ENCODE measurements at regions not wholly inside any gene's neighbourhood (a gene's known extent, or its start where the extent isn't known, plus 50 kb on each side); places are given as distances from the start of the nearest gene placed in this dataset.
"Not testable (repeated sequence)": the region's sequence is repeated elsewhere in the genome, so short reads cannot be mapped to it uniquely, and the experiment has no call there.

DNA sequence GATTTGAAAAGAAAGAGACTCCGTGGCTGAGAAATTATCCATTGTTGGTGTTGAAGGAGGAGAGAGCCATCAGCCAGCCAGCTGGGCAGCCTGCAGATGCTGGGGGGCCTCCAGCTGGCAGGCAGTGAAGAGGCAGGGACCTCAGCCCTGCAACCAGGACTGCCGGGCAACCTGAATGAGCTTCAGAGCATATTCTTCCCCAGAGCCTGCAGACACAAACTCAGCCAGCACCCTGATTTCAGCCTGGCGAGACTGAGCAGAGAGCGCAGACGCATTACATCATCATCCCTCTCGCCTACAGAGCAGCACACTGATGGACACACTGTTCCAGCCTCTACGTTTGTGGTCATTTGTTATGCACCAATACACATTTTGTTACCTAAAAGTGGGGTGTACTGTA lies 150.7 kb upstream of the RAB6C start:
- no peaks in the 10 kb centered on the region for H3K79me2 ChIP-seq (ENCODE audit: low read length)
- no peak overlapping the region for H3K4me2 ChIP-seq (ENCODE audit: low read depth, low read length, poor library complexity, severe bottlenecking)
- H3K36me3 ChIP-seq (ENCODE audit: insufficient read depth, low read length), result no peaks in the 10 kb centered on the region; the same call in 1 of the 2 replicates
- H3K4me3 ChIP-seq (ENCODE audit: low read length), result no peak overlapping the region
- H3K9me3 ChIP-seq (ENCODE audit: low read length), result no peaks in the 10 kb centered on the region; the same call in 1 of the 2 replicates
- no peak overlapping the region for H3K27ac ChIP-seq (ENCODE audit: low read length)
- DNase-seq, result no peak
- no peak overlapping the region for H2AFZ ChIP-seq (ENCODE audit: low read length)
- no peaks in the 10 kb centered on the region for H3K27me3 ChIP-seq (ENCODE audit: low read length)
- no peaks in the 10 kb centered on the region for H3K9me2 ChIP-seq (replicated peaks; ENCODE audit: insufficient read depth, low read length)
- no peaks in the 10 kb centered on the region for H3K4me1 ChIP-seq (ENCODE audit: low read length)
- no peaks in the 10 kb centered on the region for H4K20me1 ChIP-seq (ENCODE audit: insufficient read depth, low read depth, low read length)
- no peak overlapping the region for H3K9ac ChIP-seq (ENCODE audit: low read length)

DNA sequence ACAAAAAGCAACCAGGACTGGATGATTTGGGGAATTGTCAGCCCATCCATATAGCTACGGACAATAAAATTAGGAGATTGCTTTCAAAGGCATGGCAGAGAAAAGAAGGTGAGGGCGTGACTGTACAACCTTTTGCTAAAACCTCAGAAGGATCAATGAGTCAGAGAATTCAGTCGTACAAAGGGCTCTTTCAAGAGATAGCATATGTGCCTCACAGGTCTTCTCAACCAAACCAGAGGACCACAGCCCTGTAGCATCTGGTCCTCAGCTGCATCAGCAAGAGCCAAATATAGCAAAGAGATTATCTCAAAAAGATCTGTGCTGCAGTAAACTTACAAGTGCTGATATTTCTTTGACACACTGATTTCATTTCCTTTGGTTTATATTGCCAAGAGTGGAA lies 149.9 kb upstream of the RAB6C start:
- no peak overlapping the region for H3K4me2 ChIP-seq (ENCODE audit: low read depth, low read length, poor library complexity, severe bottlenecking)
- H3K27ac ChIP-seq (ENCODE audit: low read length), result no peak overlapping the region
- no peak for DNase-seq
- no peaks in the 10 kb centered on the region for H3K27me3 ChIP-seq (ENCODE audit: low read length)
- no peaks in the 10 kb centered on the region; the same call in 1 of the 2 replicates for H3K36me3 ChIP-seq (ENCODE audit: insufficient read depth, low read length)
- H2AFZ ChIP-seq (ENCODE audit: low read length), result no peak overlapping the region
- H3K9ac ChIP-seq (ENCODE audit: low read length), result no peak overlapping the region
- H3K9me2 ChIP-seq (replicated peaks; ENCODE audit: insufficient read depth, low read length), result no peaks in the 10 kb centered on the region
- H3K4me1 ChIP-seq (ENCODE audit: low read length), result no peaks in the 10 kb centered on the region
- no peaks in the 10 kb centered on the region; the same call in 1 of the 2 replicates for H3K9me3 ChIP-seq (ENCODE audit: low read length)
- no peaks in the 10 kb centered on the region for H3K79me2 ChIP-seq (ENCODE audit: low read length)
- no peak overlapping the region for H3K4me3 ChIP-seq (ENCODE audit: low read length)
- H4K20me1 ChIP-seq (ENCODE audit: insufficient read depth, low read depth, low read length), result no peaks in the 10 kb centered on the region

DNA sequence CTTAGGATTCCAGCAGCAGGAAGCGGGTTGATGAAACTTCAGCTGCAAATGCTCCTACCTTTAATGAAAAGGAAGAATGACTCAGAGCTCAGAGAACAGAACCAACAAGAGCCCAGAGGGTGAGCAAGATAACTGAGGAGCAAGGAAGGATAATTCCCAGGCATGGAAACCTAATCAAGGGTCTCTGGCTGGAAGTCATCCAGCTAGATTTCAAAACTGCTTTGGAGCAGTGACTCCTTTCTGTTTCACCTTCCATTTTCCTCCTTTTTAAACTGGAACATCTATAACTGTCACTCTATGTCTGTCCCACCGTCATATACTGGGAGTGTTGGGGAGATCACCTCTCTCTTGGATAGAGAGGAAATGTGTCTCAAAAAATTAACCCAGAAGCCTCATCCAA lies 148.4 kb upstream of the RAB6C start:
- no peaks in the 10 kb centered on the region for H3K79me2 ChIP-seq (ENCODE audit: low read length)
- DNase-seq, result no peak
- no peaks in the 10 kb centered on the region for H3K9me2 ChIP-seq (replicated peaks; ENCODE audit: insufficient read depth, low read length)
- H3K27ac ChIP-seq (ENCODE audit: low read length), result no peak overlapping the region
- H3K4me3 ChIP-seq (ENCODE audit: low read length), result no peak overlapping the region
- H2AFZ ChIP-seq (ENCODE audit: low read length), result no peak overlapping the region
- H3K4me2 ChIP-seq (ENCODE audit: low read depth, low read length, poor library complexity, severe bottlenecking), result no peak overlapping the region
- H3K27me3 ChIP-seq (ENCODE audit: low read length), result no peaks in the 10 kb centered on the region
- H4K20me1 ChIP-seq (ENCODE audit: insufficient read depth, low read depth, low read length), result no peaks in the 10 kb centered on the region
- H3K4me1 ChIP-seq (ENCODE audit: low read length), result no peaks in the 10 kb centered on the region
- H3K9ac ChIP-seq (ENCODE audit: low read length), result no peak overlapping the region
- no peaks in the 10 kb centered on the region; the same call in 1 of the 2 replicates for H3K36me3 ChIP-seq (ENCODE audit: insufficient read depth, low read length)
- H3K9me3 ChIP-seq (ENCODE audit: low read length), result no peaks in the 10 kb centered on the region; the same call in 1 of the 2 replicates

DNA sequence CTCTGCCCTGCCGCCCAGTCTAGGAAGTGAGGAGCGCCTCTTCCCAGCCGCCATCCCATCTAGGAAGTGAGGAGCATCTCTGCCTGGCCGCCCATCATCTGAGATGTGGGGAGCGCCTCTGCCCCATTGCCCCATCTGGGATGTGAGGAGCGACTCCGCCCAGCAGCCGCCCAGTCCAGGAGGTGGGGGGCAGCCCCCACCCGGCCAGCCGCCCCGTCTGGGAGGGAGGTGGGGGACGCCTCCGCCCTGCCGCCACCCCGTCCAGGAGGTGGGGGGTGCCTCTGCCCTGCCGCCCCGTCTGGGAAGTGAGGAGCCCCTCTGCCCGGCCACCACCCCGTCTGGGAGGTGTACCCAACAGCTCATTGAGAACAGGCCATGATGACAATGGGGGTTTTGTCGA lies 146.0 kb upstream of the RAB6C start:
- not testable (repeated sequence) for H3K27me3 ChIP-seq (ENCODE audit: low read length); H3K27ac ChIP-seq (ENCODE audit: low read length); H3K4me1 ChIP-seq (ENCODE audit: low read length); H3K9ac ChIP-seq (ENCODE audit: low read length); H3K9me3 ChIP-seq (ENCODE audit: low read length); H3K79me2 ChIP-seq (ENCODE audit: low read length); H3K4me2 ChIP-seq (ENCODE audit: low read depth, low read length, poor library complexity, severe bottlenecking); H3K36me3 ChIP-seq (ENCODE audit: insufficient read depth, low read length); H4K20me1 ChIP-seq (ENCODE audit: insufficient read depth, low read depth, low read length); H3K9me2 ChIP-seq (replicated peaks; ENCODE audit: insufficient read depth, low read length); H3K4me3 ChIP-seq (ENCODE audit: low read length); DNase-seq; H2AFZ ChIP-seq (ENCODE audit: low read length)

DNA sequence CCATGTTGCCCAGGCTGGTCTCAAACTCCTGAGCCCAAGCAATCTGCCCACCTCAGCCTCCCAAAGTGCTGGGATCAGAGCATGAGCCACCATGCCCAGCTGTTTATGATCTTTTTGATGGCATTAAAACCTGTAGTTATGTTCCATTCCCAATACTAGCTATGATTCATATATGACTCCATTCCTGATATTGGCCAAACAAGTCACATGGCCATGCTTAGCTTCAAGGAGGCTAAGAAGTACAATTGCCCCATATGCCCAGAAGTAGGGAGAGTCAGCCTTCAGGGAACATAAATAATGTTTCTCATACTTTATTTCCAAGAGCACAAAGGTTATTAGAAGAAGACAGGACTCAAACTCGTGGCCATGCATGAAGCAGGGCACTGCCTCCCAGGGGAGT lies 132.4 kb upstream of the RAB6C start:
- DNase-seq, result no peak
- no peak overlapping the region for H2AFZ ChIP-seq (ENCODE audit: low read length)
- H3K4me1 ChIP-seq (ENCODE audit: low read length), result no peaks in the 10 kb centered on the region
- H3K79me2 ChIP-seq (ENCODE audit: low read length), result no peaks in the 10 kb centered on the region
- no peak overlapping the region for H3K9ac ChIP-seq (ENCODE audit: low read length)
- H3K27ac ChIP-seq (ENCODE audit: low read length), result no peak overlapping the region
- no peaks in the 10 kb centered on the region for H4K20me1 ChIP-seq (ENCODE audit: insufficient read depth, low read depth, low read length)
- no peaks in the 10 kb centered on the region for H3K9me2 ChIP-seq (replicated peaks; ENCODE audit: insufficient read depth, low read length)
- no peak overlapping the region for H3K4me3 ChIP-seq (ENCODE audit: low read length)
- 0 out of 2 replicates have a peak, but pooled peaks cover 3% of the 10 kb centered on the region for H3K27me3 ChIP-seq (ENCODE audit: low read length)
- no peaks in the 10 kb centered on the region for H3K36me3 ChIP-seq (ENCODE audit: insufficient read depth, low read length)
- H3K9me3 ChIP-seq (ENCODE audit: low read length), result no peaks in the 10 kb centered on the region
- no peak overlapping the region for H3K4me2 ChIP-seq (ENCODE audit: low read depth, low read length, poor library complexity, severe bottlenecking)

DNA sequence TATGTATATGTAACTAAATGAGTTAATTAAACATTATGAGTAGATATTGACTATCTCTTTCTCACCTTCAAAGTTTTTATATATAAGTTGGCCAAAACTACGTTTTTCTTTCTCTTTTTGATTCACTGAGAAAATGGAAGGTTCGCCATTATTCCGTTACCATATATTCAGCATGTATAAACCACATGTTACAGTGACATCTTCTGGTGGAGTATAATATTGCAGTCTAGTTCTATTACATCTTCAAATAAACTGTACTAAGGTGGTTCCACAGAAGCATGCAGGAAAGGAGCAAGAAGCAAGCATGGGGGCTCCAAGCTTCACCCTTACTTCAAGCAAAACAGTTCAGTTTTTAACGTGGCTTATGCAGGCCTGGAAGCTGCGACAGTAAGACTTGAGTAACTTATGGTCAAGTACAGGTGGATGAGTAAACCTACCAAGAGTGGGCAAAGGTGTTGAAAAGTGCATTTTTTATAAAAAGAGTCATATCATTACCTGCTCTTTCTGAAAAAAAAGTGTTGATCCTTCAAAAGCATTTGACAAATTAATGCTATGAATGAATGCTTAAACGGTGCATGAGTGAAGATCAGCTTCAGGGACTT lies 129.8 kb upstream of the RAB6C start:
- Histone ChIP-seq H3K4me1 (ENCODE audit: low read length) (no peaks in the 10 kb centered on the region), H3K4me3 (ENCODE audit: low read length) (no peak overlapping the region), H3K27me3 (ENCODE audit: low read length) (0 out of 2 replicates have a peak, but pooled peaks cover 3% of the 10 kb centered on the region), H3K9me3 (ENCODE audit: low read length) (no peaks in the 10 kb centered on the region), H3K9ac (ENCODE audit: low read length) (no peak overlapping the region), H3K27ac (ENCODE audit: low read length) (no peak overlapping the region), H3K79me2 (ENCODE audit: low read length) (no peaks in the 10 kb centered on the region), H3K4me2 (ENCODE audit: low read depth, low read length, poor library complexity, severe bottlenecking) (no peak overlapping the region), H3K36me3 (ENCODE audit: insufficient read depth, low read length) (no peaks in the 10 kb centered on the region), H3K9me2 (replicated peaks; ENCODE audit: insufficient read depth, low read length) (no peaks in the 10 kb centered on the region), H2AFZ (ENCODE audit: low read length) (no peak overlapping the region), H4K20me1 (ENCODE audit: insufficient read depth, low read depth, low read length) (no peaks in the 10 kb centered on the region)
- peak; percentile 89 for DNase-seq

DNA sequence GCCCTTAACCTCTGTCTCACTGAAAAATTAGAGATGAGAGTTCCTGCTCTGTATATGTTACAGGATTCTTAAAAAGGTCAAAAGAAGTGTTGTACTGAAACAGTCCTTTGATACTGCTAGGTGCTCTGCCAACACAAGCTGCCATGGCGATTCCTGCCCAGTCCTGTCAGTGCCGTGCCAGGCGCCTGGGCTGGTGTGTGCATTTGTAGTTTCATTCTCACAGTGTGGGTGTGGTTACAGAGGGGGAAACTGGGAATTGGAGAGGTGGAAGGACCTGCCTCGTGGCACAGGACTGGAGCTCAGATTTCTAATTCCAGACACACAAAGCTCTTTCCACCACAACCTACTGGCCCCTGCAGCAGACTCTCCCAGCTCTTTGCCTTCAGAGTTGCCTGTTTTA lies 122.3 kb upstream of the RAB6C start:
- Histone ChIP-seq H3K4me2 (ENCODE audit: low read depth, low read length, poor library complexity, severe bottlenecking) (no peak overlapping the region), H3K4me1 (ENCODE audit: low read length) (no peaks in the 10 kb centered on the region), H3K27ac (ENCODE audit: low read length) (no peak overlapping the region), H3K36me3 (ENCODE audit: insufficient read depth, low read length) (no peaks in the 10 kb centered on the region), H4K20me1 (ENCODE audit: insufficient read depth, low read depth, low read length) (no peaks in the 10 kb centered on the region), H3K4me3 (ENCODE audit: low read length) (no peak overlapping the region), H3K27me3 (ENCODE audit: low read length) (0 out of 2 replicates have a peak, but pooled peaks cover 3% of the 10 kb centered on the region), H3K9me3 (ENCODE audit: low read length) (no peaks in the 10 kb centered on the region), H3K9me2 (replicated peaks; ENCODE audit: insufficient read depth, low read length) (no peaks in the 10 kb centered on the region), H2AFZ (ENCODE audit: low read length) (no peak overlapping the region), H3K9ac (ENCODE audit: low read length) (no peak overlapping the region), H3K79me2 (ENCODE audit: low read length) (no peaks in the 10 kb centered on the region)
- DNase-seq, result no peak

DNA sequence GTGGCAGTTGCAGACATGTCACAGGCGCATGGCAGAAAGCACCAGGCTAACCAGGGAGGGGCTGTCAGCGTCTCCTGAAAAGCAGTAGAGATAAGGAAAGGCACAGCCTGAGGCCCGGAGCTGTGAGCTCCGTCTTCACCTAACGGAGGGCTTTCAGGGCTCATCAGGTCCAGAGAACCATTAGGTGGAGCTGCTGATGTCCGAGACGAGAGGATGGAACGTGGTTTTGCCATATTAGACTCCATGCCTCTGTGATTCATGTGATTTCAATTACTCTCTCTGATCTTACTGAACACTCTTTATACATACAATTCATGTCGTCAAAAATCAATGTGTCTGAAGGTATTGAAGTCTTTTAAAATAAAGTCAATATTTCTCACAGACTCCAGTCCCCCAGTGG lies 120.3 kb upstream of the RAB6C start:
- no peaks in the 10 kb centered on the region for H3K79me2 ChIP-seq (ENCODE audit: low read length)
- H3K27ac ChIP-seq (ENCODE audit: low read length), result no peak overlapping the region
- H3K4me1 ChIP-seq (ENCODE audit: low read length), result no peaks in the 10 kb centered on the region
- H4K20me1 ChIP-seq (ENCODE audit: insufficient read depth, low read depth, low read length), result no peaks in the 10 kb centered on the region
- no peaks in the 10 kb centered on the region for H3K9me3 ChIP-seq (ENCODE audit: low read length)
- no peak overlapping the region for H3K4me2 ChIP-seq (ENCODE audit: low read depth, low read length, poor library complexity, severe bottlenecking)
- no peaks in the 10 kb centered on the region for H3K36me3 ChIP-seq (ENCODE audit: insufficient read depth, low read length)
- no peak overlapping the region for H2AFZ ChIP-seq (ENCODE audit: low read length)
- H3K9me2 ChIP-seq (replicated peaks; ENCODE audit: insufficient read depth, low read length), result no peaks in the 10 kb centered on the region
- H3K27me3 ChIP-seq (ENCODE audit: low read length), result 0 out of 2 replicates have a peak, but pooled peaks cover 3% of the 10 kb centered on the region
- no peak overlapping the region for H3K4me3 ChIP-seq (ENCODE audit: low read length)
- DNase-seq, result no peak
- H3K9ac ChIP-seq (ENCODE audit: low read length), result no peak overlapping the region
